ENCODE measurements at regions not wholly inside any gene's neighbourhood (a gene's known extent, or its start where the extent isn't known, plus 50 kb on each side); places are given as distances from the start of the nearest gene placed in this dataset.

- TF ChIP-seq CTCF (conservative IDR thresholded peaks at IDR 0.05) (no peak), ZFX (IDR thresholded peaks at IDR 0.05) (no peak)
Measured at GRCh38 chr20:56111961-56112730, 106.8 kb upstream of the CBLN4 start.
